ENCODE measurements at regions not wholly inside any gene's neighbourhood (a gene's known extent, or its start where the extent isn't known, plus 50 kb on each side); places are given as distances from the start of the nearest gene placed in this dataset.

DNA sequence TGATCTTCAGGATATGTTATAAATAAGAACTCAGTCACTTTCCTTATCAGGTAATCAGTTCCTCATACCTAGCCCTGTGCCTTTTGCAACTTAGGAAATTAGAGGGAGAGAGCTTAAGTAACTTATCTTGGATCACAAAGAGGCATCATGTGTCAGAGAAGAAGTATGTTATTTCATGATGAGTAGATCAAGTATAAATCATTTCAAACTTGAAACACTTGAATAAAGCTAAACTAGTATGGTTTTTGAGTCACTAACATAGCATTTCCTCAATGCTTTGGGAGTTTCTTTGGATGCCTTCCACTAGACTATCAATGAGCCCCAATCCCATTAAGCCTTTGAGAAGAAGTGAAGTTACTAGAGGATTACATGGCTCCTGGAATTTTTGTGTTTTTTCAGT, 102.6 kb upstream of the TNFAIP3 start:
- Histone ChIP-seq H3K36me3 (no peaks in the 10 kb centered on the region), H3K4me3 (replicated peaks in 1 of 3) (no peak overlapping the region), H3K4me1 (peaks cover 0 to 4% of the 10 kb centered on the region in 2 donors), H3K9me3 (no peaks in the 10 kb centered on the region), H3K27ac (no peak overlapping the region), H3K27me3 (no peaks in the 10 kb centered on the region)
- TF ChIP-seq, protein P1, sequence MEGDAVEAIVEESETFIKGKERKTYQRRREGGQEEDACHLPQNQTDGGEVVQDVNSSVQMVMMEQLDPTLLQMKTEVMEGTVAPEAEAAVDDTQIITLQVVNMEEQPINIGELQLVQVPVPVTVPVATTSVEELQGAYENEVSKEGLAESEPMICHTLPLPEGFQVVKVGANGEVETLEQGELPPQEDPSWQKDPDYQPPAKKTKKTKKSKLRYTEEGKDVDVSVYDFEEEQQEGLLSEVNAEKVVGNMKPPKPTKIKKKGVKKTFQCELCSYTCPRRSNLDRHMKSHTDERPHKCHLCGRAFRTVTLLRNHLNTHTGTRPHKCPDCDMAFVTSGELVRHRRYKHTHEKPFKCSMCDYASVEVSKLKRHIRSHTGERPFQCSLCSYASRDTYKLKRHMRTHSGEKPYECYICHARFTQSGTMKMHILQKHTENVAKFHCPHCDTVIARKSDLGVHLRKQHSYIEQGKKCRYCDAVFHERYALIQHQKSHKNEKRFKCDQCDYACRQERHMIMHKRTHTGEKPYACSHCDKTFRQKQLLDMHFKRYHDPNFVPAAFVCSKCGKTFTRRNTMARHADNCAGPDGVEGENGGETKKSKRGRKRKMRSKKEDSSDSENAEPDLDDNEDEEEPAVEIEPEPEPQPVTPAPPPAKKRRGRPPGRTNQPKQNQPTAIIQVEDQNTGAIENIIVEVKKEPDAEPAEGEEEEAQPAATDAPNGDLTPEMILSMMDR (IDR thresholded peaks at IDR 0.05): no peak
- no peak for TF ChIP-seq POLR2A (IDR thresholded peaks at IDR 0.05)
- DNase-seq: no peak
- intact Hi-C loops (cut with DNase I): no loop called here

DNA sequence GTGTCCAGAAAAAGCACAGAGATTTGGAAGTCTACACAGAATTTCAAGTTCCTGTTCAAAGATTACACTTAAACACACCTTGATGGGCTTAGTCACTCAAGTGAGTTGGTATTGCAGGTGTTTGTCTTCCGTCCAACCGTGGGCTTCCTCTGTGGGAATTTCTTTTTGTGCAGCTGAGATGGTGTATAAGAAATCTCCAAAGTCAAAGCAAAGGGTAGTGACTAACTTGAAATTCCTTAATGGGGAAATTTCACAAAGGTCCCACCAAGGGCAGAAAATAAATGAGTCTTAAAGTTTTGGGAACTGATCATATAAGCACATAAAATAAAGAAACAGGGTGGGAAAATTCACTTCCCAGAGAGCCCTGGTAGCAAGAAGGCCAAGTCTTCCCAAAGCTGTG, 102.0 kb upstream of the TNFAIP3 start:
- H3K9me3 ChIP-seq: no peaks in the 10 kb centered on the region
- no peak overlapping the region for H3K27ac ChIP-seq
- intact Hi-C loops (cut with DNase I): no loop called here
- TF ChIP-seq, protein P1 (IDR thresholded peaks at IDR 0.05): no peak
- TF ChIP-seq POLR2A (IDR thresholded peaks at IDR 0.05): no peak
- H3K4me3 ChIP-seq (replicated peaks in 1 of 3): no peak overlapping the region
- H3K27me3 ChIP-seq: no peaks in the 10 kb centered on the region
- no peak for DNase-seq
- H3K36me3 ChIP-seq: no peaks in the 10 kb centered on the region
- H3K4me1 ChIP-seq: peaks cover 0 to 4% of the 10 kb centered on the region in 2 donors
- 40 to 43% methylated on average over 2 of the region's 2 CpGs for WGBS, 2 donors

DNA sequence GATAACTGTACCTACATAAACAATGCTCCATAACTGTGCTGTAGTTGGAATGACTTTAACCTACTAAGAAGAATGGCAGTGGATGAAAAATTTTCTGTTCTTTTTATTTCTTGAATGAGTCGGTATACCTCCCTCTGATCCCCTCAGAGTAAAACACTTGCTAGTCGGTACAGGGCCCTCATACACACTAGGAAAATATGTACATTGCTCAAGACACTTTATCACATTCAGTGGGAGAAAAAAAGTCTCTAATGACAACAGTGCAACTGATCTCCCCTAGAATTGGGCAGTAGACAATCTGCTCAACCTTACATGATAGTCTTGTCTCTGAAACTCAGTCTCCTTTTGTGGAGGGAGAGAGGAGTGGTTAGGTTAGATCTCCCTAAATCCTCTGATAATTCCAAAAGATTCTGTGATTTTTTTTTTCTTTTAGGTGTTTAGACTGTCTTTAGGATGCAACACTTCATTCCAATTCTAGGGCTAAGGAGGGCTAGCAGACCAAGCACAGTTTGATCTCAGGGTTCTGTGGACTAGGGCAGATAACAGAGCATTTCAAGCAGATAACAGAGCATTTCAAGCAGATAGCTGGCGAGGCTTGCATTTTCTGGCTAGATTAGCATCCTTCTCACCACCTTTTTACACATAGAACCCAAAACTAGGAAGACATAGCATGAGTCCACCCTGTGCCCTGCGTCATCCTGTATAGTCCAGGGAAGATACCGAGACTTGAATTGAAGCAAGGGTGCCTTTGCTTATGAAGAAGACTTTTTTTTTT, 100.3 kb upstream of the TNFAIP3 start:
- Histone ChIP-seq H3K27me3 (no peaks in the 10 kb centered on the region), H3K27ac (no peak overlapping the region), H3K36me3 (no peaks in the 10 kb centered on the region), H3K4me3 (replicated peaks in 1 of 3) (no peak overlapping the region), H3K4me1 (peaks cover 0 to 4% of the 10 kb centered on the region in 2 donors), H3K9me3 (no peaks in the 10 kb centered on the region)
- TF ChIP-seq POLR2A (IDR thresholded peaks at IDR 0.05): no peak
- TF ChIP-seq, protein P1 (IDR thresholded peaks at IDR 0.05): no peak
- WGBS, 2 donors: 93 to 97% methylated on average over 5 of the region's 5 CpGs
- DNase-seq: no peak
- intact Hi-C loops (cut with DNase I): no loop called here

DNA sequence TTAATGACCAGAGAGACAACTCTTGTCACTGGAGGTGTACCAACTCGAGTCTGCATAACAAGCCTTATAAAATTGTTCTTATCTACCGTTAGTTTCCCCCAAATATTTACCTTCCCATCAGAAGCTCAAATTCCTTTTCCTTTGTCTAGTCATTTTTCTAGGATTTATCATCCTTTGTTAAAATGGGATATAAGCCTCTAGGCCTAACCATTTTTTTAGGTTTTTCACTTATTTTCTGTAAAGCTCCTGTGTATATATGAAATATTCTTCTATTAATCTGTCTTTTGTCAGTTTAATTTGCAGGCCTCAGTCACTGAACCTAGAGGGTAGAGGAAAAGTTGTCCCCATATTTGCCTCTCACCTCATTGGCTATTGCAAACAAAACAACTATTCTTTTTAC, 99.6 kb upstream of the TNFAIP3 start:
- Histone ChIP-seq H3K36me3 (no peaks in the 10 kb centered on the region), H3K4me1 (peaks cover 0 to 4% of the 10 kb centered on the region in 2 donors), H3K27ac (no peak overlapping the region), H3K9me3 (no peaks in the 10 kb centered on the region), H3K4me3 (replicated peaks in 1 of 3) (no peak overlapping the region), H3K27me3 (no peaks in the 10 kb centered on the region)
- DNase-seq: no peak
- 93 to 95% methylated on average over 2 of the region's 2 CpGs for WGBS, 2 donors
- intact Hi-C loops (cut with DNase I): no loop called here
- no peak for TF ChIP-seq POLR2A (IDR thresholded peaks at IDR 0.05)
- TF ChIP-seq, protein P1 (IDR thresholded peaks at IDR 0.05): no peak

DNA sequence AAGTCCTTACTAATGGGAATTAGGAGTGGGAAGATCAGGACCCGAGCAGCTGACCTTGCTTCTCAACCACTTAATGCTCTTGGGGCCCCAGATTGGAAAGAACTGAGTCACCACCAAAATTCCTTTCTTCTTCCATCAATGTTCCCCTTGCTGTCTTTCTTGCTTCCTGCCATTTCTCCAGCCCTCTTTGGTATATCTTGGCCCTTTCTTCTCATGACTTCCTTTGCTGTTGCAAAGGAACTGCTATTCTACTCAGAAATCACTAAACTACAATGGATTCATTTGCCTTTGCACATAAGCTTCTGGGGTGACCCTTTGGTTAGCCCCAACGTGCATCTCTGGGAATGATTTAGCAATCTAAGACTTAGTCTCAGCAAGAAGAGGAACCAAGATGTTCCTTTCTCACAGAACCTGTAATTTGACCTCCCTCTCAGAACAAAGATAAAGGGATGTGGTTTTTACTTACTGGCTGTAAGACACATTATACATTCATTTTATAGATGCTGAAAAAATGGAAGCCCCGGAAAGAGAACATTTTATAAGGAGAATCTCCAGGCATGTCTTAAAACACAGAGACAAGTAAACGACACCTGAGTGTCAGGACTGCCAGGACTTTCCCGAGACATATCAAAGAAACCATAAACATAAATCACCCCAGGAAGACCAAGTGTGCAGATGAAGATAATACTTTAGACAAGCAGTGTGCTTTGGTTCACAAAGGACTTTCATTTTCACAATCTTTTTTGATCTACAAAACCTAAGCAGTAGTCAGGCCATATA, 99.0 kb upstream of the TNFAIP3 start:
- H3K27me3 ChIP-seq: no peaks in the 10 kb centered on the region
- no peak for DNase-seq
- H3K4me1 ChIP-seq: peaks cover 0 to 4% of the 10 kb centered on the region in 2 donors
- TF ChIP-seq POLR2A (IDR thresholded peaks at IDR 0.05): no peak
- TF ChIP-seq, protein P1 (IDR thresholded peaks at IDR 0.05): no peak
- no peak overlapping the region for H3K4me3 ChIP-seq (replicated peaks in 1 of 3)
- no peaks in the 10 kb centered on the region for H3K9me3 ChIP-seq
- intact Hi-C loops (cut with DNase I): no loop called here
- WGBS, 2 donors: 81 to 86% methylated on average over 5 of the region's 5 CpGs
- H3K36me3 ChIP-seq: no peaks in the 10 kb centered on the region
- H3K27ac ChIP-seq: no peak overlapping the region
